GM12892 (cell line): ENCODE measurements at regions not wholly inside any gene's neighbourhood (a gene's known extent, or its start where the extent isn't known, plus 50 kb on each side); places are given as distances from the start of the nearest gene placed in this dataset.

Source experiments
- POLR2A ChIP-seq: IDR thresholded peaks from 2 replicates; pipeline ENCODE4 v1.6.1; 2011; ENCODE audit warnings: low read depth, low read length, control low read depth
- TAF1 ChIP-seq: IDR thresholded peaks from 2 replicates; pipeline ENCODE4 v1.6.1; 2011; ENCODE audit warnings: low read depth, mild to moderate bottlenecking, control low read depth, low read length, borderline replicate concordance

GRCh38 chr6:141195251-141195832, 937.4 kb upstream of the GJE1 start:
- TF ChIP-seq TAF1 (no peak), POLR2A (no peak)
